ENCODE measurements at regions not wholly inside any gene's neighbourhood (a gene's known extent, or its start where the extent isn't known, plus 50 kb on each side); places are given as distances from the start of the nearest gene placed in this dataset.

DNA sequence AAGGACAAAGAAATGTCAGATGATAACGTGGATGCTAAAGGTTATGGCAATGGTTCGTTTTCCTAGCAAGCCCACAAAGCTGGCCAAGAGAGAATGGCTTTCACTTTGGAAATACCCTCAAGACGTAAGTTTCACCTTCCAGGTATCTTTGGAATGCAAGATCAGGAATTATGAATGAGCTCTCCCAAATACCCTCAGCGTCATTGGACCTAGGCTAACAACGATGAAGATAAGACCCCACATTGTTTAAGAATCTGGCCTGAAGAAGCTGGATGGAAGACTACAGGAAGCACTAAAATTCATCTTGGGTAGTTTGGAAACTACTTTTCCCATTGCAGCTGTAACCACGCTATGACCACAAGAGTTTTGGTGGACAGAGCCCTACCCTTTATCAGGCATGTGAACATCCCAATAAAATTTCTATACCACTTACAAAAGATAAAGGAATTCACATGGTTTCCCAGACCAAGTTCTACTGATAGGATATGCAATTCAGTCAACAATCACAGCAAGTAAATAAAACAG, 111.9 kb downstream of the KDR start:
- H3K27me3 ChIP-seq, result no peaks in the 10 kb centered on the region
- ATAC-seq, result no peak
- H3K9me3 ChIP-seq, result no peaks in the 10 kb centered on the region
- H3K4me1 ChIP-seq, result no peaks in the 10 kb centered on the region
- TF ChIP-seq, protein P1, sequence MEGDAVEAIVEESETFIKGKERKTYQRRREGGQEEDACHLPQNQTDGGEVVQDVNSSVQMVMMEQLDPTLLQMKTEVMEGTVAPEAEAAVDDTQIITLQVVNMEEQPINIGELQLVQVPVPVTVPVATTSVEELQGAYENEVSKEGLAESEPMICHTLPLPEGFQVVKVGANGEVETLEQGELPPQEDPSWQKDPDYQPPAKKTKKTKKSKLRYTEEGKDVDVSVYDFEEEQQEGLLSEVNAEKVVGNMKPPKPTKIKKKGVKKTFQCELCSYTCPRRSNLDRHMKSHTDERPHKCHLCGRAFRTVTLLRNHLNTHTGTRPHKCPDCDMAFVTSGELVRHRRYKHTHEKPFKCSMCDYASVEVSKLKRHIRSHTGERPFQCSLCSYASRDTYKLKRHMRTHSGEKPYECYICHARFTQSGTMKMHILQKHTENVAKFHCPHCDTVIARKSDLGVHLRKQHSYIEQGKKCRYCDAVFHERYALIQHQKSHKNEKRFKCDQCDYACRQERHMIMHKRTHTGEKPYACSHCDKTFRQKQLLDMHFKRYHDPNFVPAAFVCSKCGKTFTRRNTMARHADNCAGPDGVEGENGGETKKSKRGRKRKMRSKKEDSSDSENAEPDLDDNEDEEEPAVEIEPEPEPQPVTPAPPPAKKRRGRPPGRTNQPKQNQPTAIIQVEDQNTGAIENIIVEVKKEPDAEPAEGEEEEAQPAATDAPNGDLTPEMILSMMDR (IDR thresholded peaks at IDR 0.05), result no peak
- DNase-seq, result no peak
- H3K27ac ChIP-seq, result no peak overlapping the region
- no peaks in the 10 kb centered on the region for H3K36me3 ChIP-seq
- intact Hi-C loops (cut with DNase I), result no loop called here
- no peak overlapping the region for H3K4me3 ChIP-seq

DNA sequence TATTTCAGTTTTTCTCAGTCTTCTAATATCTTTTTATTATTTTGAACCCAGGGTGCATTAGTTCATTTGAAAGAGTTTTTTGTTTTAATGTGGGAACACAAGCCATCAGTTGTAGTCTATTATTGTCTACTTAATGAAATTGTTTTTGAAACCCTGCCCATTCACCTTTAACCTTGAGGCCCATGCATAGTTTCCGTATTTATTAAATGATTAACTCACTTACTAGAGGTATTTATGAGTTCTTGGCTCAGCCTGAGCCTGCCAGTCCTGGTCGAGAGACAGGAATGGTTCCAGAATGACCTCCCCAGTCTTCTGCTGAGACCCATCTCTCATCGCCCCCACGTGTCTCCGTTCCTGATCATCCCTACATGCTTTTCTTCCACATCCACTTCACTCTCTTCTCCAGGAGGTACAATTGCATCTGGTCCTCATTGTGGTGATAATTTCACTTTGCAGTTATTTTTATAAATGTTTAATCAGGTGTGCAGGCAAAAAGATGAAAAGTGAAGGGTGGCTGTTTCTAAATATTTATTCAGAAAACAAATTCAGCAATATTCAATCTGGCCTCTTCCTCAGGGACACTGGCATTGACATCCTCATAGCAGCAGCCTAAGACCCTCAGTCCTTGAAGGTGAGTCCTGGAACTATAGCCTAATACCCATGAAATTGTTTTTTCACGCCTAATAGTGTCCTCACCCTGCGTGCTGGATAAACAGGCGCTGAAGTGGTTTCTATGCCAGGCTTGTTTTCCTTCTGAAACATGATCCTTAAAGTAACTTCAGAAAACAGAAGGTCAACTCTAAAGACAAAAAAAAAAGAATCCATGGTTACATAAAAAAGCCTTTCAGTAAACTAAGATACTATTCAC, 112.8 kb downstream of the KDR start:
- DNase-seq (peak in 1 of 4 donors; percentile 13), ATAC-seq (no peak)
- intact Hi-C loops (cut with DNase I), result no loop called here
- Histone ChIP-seq H3K27ac (no peak overlapping the region), H3K4me1 (no peaks in the 10 kb centered on the region), H3K36me3 (no peaks in the 10 kb centered on the region), H3K27me3 (no peaks in the 10 kb centered on the region), H3K4me3 (no peak overlapping the region), H3K9me3 (no peaks in the 10 kb centered on the region)
- TF ChIP-seq, protein P1 (IDR thresholded peaks at IDR 0.05), result no peak

DNA sequence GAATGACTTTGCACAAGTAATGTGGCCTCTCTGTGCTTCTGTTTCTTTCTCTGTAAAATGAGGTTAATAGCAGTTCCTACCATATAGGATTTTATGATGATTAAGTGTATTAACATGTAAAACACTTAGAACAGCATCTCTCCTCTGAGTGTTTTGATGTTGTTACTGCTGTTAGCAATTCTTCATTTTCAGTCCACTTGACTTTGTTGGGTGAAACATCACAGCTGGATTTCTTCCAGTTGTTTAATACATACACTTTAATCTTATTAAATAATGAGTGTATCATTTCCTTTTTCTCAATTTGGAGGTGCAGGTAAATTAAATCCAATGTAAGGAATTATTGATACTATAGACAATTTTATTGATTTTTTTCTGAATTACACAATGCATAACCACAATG, 113.6 kb downstream of the KDR start:
- no peaks in the 10 kb centered on the region for H3K4me1 ChIP-seq
- DNase-seq, result no peak
- TF ChIP-seq, protein P1 (IDR thresholded peaks at IDR 0.05), result no peak
- no peak overlapping the region for H3K27ac ChIP-seq
- H3K4me3 ChIP-seq, result no peak overlapping the region
- no peak for ATAC-seq
- no peaks in the 10 kb centered on the region for H3K9me3 ChIP-seq
- no peaks in the 10 kb centered on the region for H3K27me3 ChIP-seq
- intact Hi-C loops (cut with DNase I), result no loop called here
- H3K36me3 ChIP-seq, result no peaks in the 10 kb centered on the region

DNA sequence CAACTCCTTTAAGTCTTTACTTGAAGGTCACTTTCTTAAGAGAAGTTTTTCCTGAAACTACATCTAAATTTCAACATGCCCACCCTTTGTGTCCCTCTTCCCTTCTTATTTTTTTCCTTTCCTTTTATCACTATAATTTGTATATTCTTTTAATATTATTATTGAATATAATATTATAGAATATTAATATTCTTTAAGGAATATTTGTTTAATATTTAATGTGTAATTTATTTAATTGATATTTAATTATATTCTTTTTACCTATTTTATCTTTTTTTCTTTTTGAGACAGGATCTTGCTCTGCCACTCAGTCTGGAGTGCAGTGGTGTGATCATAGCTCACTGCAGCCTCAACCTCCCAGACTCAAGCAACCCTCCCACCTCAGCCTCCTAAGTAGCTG, 114.8 kb downstream of the KDR start:
- Histone ChIP-seq H3K4me3 (no peak overlapping the region), H3K9me3 (no peaks in the 10 kb centered on the region), H3K27me3 (no peaks in the 10 kb centered on the region), H3K27ac (no peak overlapping the region), H3K4me1 (no peaks in the 10 kb centered on the region), H3K36me3 (no peaks in the 10 kb centered on the region)
- DNase-seq (no peak), ATAC-seq (no peak)
- intact Hi-C loops (cut with DNase I), result no loop called here
- TF ChIP-seq, protein P1 (IDR thresholded peaks at IDR 0.05), result no peak

DNA sequence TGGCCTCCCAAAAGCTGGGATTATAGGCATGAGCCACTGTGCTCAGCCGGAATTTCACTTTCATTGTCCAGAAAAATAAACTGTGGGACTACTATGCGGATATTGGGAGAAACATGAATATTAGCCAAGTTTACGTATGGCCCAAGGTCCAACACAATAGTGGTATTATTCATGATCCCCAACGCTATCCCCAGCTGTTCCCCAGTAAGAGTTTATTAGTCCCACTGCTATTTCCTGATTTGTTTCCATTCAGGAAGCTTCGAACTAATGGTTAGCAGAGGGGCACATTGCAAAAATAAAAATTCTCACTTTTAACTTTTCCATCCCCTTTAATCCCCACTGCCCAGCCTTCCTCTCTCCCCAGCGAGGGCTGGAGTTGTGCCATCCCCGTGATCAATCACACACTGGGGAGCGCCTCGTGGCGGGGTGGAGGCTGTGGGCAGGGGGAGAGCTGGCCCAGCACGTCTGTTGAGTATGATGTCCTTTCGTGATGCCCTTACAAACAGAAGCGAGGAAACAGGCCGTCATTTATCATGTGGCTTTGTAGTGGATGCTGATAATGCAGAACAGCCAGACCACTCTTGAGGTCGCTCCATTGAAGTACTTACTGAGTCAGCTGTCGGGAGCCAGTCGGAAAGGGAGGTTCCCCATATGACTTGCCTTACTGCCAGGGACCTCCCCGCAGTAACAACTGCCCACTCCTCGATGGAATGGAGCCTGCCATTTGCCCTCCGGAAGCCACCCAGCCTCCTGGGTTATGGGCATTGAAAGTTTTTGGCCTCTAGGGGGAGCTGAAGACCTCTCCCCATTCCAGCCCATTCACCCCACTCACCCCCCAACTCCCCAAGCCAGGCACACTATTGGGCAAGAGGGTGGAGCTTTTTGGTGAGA, 117.0 kb downstream of the KDR start:
- Histone ChIP-seq H3K27me3 (no peaks in the 10 kb centered on the region), H3K4me3 (no peak overlapping the region), H3K36me3 (no peaks in the 10 kb centered on the region), H3K27ac (peak overlapping the region in 1 of 2 donors; percentile 33), H3K4me1 (no peaks in the 10 kb centered on the region), H3K9me3 (no peaks in the 10 kb centered on the region)
- TF ChIP-seq, protein P1 (IDR thresholded peaks at IDR 0.05), result no peak
- peak; percentile 52 for ATAC-seq
- intact Hi-C loops (cut with DNase I), result no loop called here
- DNase-seq, result peak in 2 of 4 donors; percentile 46 to 53

Measured in left lung (tissue), 4 donors.